ENCODE measurements at regions not wholly inside any gene's neighbourhood (a gene's known extent, or its start where the extent isn't known, plus 50 kb on each side); places are given as distances from the start of the nearest gene placed in this dataset.

GRCh38 chr4:157896726-157897125, 276.1 kb downstream of the GASK1B start:
- 83 to 84% methylated on average over 3 of the region's 3 CpGs for WGBS, 2 donors
- intact Hi-C loops (cut with DNase I; ENCODE audit: low total_unique reads), result no loop called here
- TF ChIP-seq CTCF (IDR thresholded peaks at IDR 0.05), result no peak
- no peak for TF ChIP-seq POLR2A (IDR thresholded peaks at IDR 0.05)
- no peak for DNase-seq (ENCODE audit: low spot score in 2 of 2)
- H3K4me3 ChIP-seq (ENCODE audit: low read depth, poor library complexity, severe bottlenecking), result no peak overlapping the region

- intact Hi-C loops (cut with DNase I; ENCODE audit: low total_unique reads), result no loop called here
- 62 to 65% methylated on average over 4 of the region's 4 CpGs for WGBS, 2 donors
- no peak overlapping the region for H3K4me3 ChIP-seq (ENCODE audit: low read depth, poor library complexity, severe bottlenecking)
- TF ChIP-seq POLR2A (IDR thresholded peaks at IDR 0.05) (no peak), CTCF (IDR thresholded peaks at IDR 0.05) (no peak)
- no peak for DNase-seq (ENCODE audit: low spot score in 2 of 2)
Observed at GRCh38 chr4:157895205-157895604, 277.6 kb downstream of the GASK1B start.

- TF ChIP-seq CTCF (IDR thresholded peaks at IDR 0.05) (no peak), POLR2A (IDR thresholded peaks at IDR 0.05) (no peak)
- WGBS, 2 donors, result 70 to 72% methylated on average over 2 of the region's 2 CpGs
- no peak for DNase-seq (ENCODE audit: low spot score in 2 of 2)
- no peak overlapping the region for H3K4me3 ChIP-seq (ENCODE audit: low read depth, poor library complexity, severe bottlenecking)
- intact Hi-C loops (cut with DNase I; ENCODE audit: low total_unique reads), result no loop called here
Observed at GRCh38 chr4:157889788-157890187, 283.0 kb downstream of the GASK1B start.

GRCh38 chr4:157888281-157888680, 284.5 kb downstream of the GASK1B start:
- H3K4me3 ChIP-seq (ENCODE audit: low read depth, poor library complexity, severe bottlenecking), result no peak overlapping the region
- intact Hi-C loops (cut with DNase I; ENCODE audit: low total_unique reads), result no loop called here
- WGBS, 2 donors, result 78 to 84% methylated on average over 4 of the region's 4 CpGs
- TF ChIP-seq POLR2A (IDR thresholded peaks at IDR 0.05), result no peak
- no peak for TF ChIP-seq CTCF (IDR thresholded peaks at IDR 0.05)
- no peak for DNase-seq (ENCODE audit: low spot score in 2 of 2)

- no peak overlapping the region for H3K4me3 ChIP-seq (ENCODE audit: low read depth, poor library complexity, severe bottlenecking)
- no peak for TF ChIP-seq CTCF (IDR thresholded peaks at IDR 0.05)
- TF ChIP-seq POLR2A (IDR thresholded peaks at IDR 0.05), result no peak
- DNase-seq (ENCODE audit: low spot score in 2 of 2), result no peak
- 83 to 84% methylated on average over 3 of the region's 3 CpGs for WGBS, 2 donors
- intact Hi-C loops (cut with DNase I; ENCODE audit: low total_unique reads), result no loop called here
Observed at GRCh38 chr4:157887316-157887715, 285.5 kb downstream of the GASK1B start.

GRCh38 chr4:157886645-157887044, 286.2 kb downstream of the GASK1B start:
- intact Hi-C loops (cut with DNase I; ENCODE audit: low total_unique reads), result no loop called here
- 73 to 82% methylated on average over 3 of the region's 3 CpGs for WGBS, 2 donors
- no peak for DNase-seq (ENCODE audit: low spot score in 2 of 2)
- H3K4me3 ChIP-seq (ENCODE audit: low read depth, poor library complexity, severe bottlenecking), result no peak overlapping the region
- TF ChIP-seq POLR2A (IDR thresholded peaks at IDR 0.05) (no peak), CTCF (IDR thresholded peaks at IDR 0.05) (no peak)

Data from lower leg skin (tissue), 4 donors.